ENCODE measurements at regions not wholly inside any gene's neighbourhood (a gene's known extent, or its start where the extent isn't known, plus 50 kb on each side); places are given as distances from the start of the nearest gene placed in this dataset.

DNA sequence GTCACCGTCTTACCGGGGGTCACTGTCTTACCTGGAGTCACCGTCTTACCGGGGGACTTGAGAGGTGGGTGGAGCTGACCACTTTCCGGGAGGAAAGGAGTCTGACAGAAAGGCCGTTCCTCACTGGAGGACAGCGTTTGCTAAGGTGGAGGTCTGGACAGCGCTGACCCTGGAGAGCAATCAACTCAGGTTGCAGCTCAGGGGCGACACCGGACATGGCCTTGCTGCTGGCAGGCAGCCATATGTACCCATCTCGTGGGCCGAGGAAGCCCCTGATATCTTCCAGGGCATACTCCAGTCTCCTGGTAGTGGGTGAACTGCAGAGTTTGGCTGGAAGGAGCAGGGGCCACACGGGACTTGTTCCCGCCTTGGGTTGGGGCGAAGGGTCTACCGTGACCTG lies 234.6 kb upstream of the MYT1L start:
- H3K4me3 ChIP-seq, result no peak overlapping the region
- peak; percentile 47 for DNase-seq
- 86 to 95% (median 89%) methylated on average over 12 to 16 of the region's 16 CpGs for WGBS, 5 donors
- no peaks in the 10 kb centered on the region for H3K9me3 ChIP-seq
- H3K4me1 ChIP-seq, result no peaks in the 10 kb centered on the region
- H3K36me3 ChIP-seq, result no peaks in the 10 kb centered on the region
- H3K27me3 ChIP-seq (replicated peaks in 1 of 7), result peaks cover 0 to under 1% (median 0%) of the 10 kb centered on the region in 7 donors
- H3K27ac ChIP-seq, result no peak overlapping the region
- TF ChIP-seq CTCF (IDR thresholded peaks at IDR 0.05 in 8 of 11, conservative IDR thresholded peaks at IDR 0.05 in 3 of 11) (no peak), POLR2AphosphoS5 (IDR thresholded peaks at IDR 0.05) (no peak), POLR2A (IDR thresholded peaks at IDR 0.05) (no peak)
- intact Hi-C loops (cut with DNase I; ENCODE audit: low total_unique reads), result no loop called here

DNA sequence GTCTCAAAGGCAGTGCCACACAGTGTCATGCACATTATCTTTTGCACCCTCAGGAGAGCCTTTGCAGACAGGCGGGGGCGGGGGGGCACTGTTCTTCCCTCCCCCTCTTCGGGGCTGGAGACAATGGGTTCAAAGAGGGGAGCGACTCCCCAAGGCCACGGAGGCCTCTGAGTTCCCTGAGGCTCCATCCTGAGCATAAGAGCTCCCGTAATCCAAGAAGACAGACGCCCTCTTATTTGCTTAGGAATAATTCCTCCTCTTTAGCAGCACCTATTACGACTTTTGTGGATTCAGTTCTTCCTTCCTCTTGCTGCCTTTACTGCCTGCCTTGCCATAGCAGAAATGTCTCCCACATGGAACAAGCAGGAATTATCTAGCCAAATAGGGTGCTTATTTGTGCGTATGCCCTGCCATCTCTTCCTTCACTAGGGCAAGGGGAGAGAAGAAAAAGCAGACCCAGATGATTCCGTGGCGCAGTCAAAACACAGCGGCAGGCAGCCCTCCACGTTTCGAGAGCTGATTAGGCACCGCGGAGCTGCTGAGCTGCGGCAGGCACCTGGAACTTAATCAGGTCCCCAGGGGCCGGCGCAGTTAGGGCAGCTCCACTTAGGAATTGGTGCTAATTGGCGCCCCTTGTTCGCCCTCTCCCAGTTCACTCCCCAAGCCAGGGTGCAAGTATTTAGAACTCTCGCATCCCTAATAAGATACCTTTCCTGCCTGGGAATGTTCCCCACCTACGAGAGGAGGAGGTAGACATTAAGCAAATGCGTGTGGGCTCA lies 233.4 kb upstream of the MYT1L start:
- H3K27me3 ChIP-seq (replicated peaks in 1 of 7), result peaks cover 0 to 5% (median 0%) of the 10 kb centered on the region in 7 donors
- no peaks in the 10 kb centered on the region for H3K9me3 ChIP-seq
- peak; percentile 62 for DNase-seq
- H3K27ac ChIP-seq, result no peak overlapping the region
- no peaks in the 10 kb centered on the region for H3K36me3 ChIP-seq
- 66 to 77% (median 74%) methylated on average over 22 to 24 of the region's 24 CpGs for WGBS, 5 donors
- TF ChIP-seq CTCF (IDR thresholded peaks at IDR 0.05 in 8 of 11, conservative IDR thresholded peaks at IDR 0.05 in 3 of 11), result no peak
- TF ChIP-seq POLR2AphosphoS5 (IDR thresholded peaks at IDR 0.05), result no peak
- no peak for TF ChIP-seq POLR2A (IDR thresholded peaks at IDR 0.05)
- no peaks in the 10 kb centered on the region for H3K4me1 ChIP-seq
- intact Hi-C loops (cut with DNase I; ENCODE audit: low total_unique reads), result no loop called here
- H3K4me3 ChIP-seq, result no peak overlapping the region

GRCh38 chr2:2563309-2563860 lies 232.3 kb upstream of the MYT1L start:
- TF ChIP-seq POLR2AphosphoS5 (IDR thresholded peaks at IDR 0.05) (no peak), POLR2A (IDR thresholded peaks at IDR 0.05) (no peak), CTCF (IDR thresholded peaks at IDR 0.05 in 8 of 11, conservative IDR thresholded peaks at IDR 0.05 in 3 of 11) (no peak)
- WGBS, 5 donors, result 71 to 83% (median 81%) methylated on average over 7 to 8 of the region's 8 CpGs
- peaks cover 0 to 5% (median 0%) of the 10 kb centered on the region in 7 donors for H3K27me3 ChIP-seq (replicated peaks in 1 of 7)
- H3K4me3 ChIP-seq, result no peak overlapping the region
- intact Hi-C loops (cut with DNase I; ENCODE audit: low total_unique reads), result no loop called here
- no peaks in the 10 kb centered on the region for H3K36me3 ChIP-seq
- no peaks in the 10 kb centered on the region for H3K9me3 ChIP-seq
- DNase-seq, result peak; percentile 43
- no peak overlapping the region for H3K27ac ChIP-seq
- no peaks in the 10 kb centered on the region for H3K4me1 ChIP-seq

DNA sequence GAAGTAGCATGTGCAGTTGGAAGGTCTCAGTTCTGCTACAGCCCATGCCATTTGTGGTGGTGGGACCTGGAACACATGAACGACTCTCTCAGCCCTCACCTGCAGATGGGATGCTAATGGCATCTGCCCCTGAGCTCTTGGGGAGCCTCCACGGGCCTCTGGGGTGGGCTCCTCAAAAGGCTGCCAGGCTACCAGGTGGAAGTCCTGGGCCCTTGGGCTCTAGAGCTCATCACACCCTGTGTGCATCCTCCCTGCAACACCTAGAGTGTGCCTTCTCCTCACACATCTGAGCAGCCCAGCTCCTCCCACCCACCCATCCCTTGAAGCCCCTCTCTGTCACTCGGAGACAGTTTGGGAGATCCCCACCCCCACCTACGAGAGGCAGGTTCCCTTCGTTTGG lies 231.8 kb upstream of the MYT1L start:
- Histone ChIP-seq H3K4me1 (no peaks in the 10 kb centered on the region), H3K27ac (no peak overlapping the region), H3K9me3 (no peaks in the 10 kb centered on the region), H3K36me3 (no peaks in the 10 kb centered on the region), H3K27me3 (replicated peaks in 1 of 7) (peaks cover 0 to 5% (median 0%) of the 10 kb centered on the region in 7 donors), H3K4me3 (no peak overlapping the region)
- peak; percentile 51 for DNase-seq
- intact Hi-C loops (cut with DNase I; ENCODE audit: low total_unique reads), result no loop called here
- no peak for TF ChIP-seq POLR2AphosphoS5 (IDR thresholded peaks at IDR 0.05)
- no peak for TF ChIP-seq POLR2A (IDR thresholded peaks at IDR 0.05)
- no peak for TF ChIP-seq CTCF (IDR thresholded peaks at IDR 0.05 in 8 of 11, conservative IDR thresholded peaks at IDR 0.05 in 3 of 11)
- WGBS, 5 donors, result 41 to 73% (median 61%) methylated on average over 5 of the region's 5 CpGs

All from spleen (tissue), 11 donors.